Erythroblast (primary cell): ENCODE measurements at regions not wholly inside any gene's neighbourhood (a gene's known extent, or its start where the extent isn't known, plus 50 kb on each side); places are given as distances from the start of the nearest gene placed in this dataset.

Experiments used
- DNase-seq, 2 experiments: peaks; one replicate each; lab custom pipeline; 2025; lab: John Stamatoyannopoulos, UW
- GATA1 ChIP-seq: IDR thresholded peaks from 2 replicates; pipeline ENCODE4 v1.6.1; 2011; ENCODE audit warnings: low read depth, mild to moderate bottlenecking, control low read depth, low read length, moderate library complexity
- POLR2A ChIP-seq: IDR thresholded peaks from 2 replicates; pipeline ENCODE4 v1.6.1; 2011; ENCODE audit warnings: mild to moderate bottlenecking, low read length

DNA sequence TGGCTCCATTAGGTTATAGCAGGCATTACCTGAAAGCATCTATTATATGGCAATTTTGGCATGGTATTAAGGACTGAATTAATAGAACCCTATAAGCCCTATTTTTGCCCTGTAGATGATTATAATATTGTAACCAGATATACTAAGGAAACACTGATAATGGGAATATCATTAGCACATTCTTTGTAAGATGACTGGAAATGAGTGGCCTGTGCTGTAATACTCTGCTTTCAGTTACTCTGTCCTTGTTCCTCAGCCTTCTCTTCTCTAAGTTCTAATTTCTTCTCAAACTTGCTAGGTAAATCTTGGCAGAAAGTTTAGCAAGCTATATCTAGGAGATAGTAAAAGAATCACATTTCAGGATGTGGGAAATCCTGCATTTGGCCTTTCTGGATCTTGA is 74.0 kb upstream of the ITPRID2 start:
- DNase-seq = no peak
- TF ChIP-seq GATA1 = no peak
- TF ChIP-seq POLR2A = no peak

GRCh38 chr2:181818058-181818680 is 73.4 kb upstream of the ITPRID2 start:
- DNase-seq = no peak
- no peak for TF ChIP-seq POLR2A
- TF ChIP-seq GATA1 = no peak

DNA sequence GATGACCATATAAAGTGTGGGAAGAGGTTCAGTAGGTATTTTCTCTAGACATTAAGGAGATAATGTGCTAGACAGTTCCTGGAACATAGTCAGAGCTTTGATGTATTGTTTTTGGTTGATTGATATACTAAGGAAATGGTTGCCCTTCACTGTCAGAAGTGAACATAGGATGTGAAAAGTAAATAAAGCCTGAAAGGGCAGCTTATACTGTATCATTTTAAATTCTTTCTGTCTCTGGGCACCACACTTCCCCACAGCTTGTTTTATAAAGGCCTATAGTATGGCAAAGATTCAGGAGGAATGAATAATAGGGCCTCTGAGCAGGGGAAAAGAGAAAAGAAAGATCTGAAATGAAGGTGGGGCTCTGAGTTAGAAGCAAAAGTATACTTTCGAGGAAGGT is 72.7 kb upstream of the ITPRID2 start:
- no peak for TF ChIP-seq POLR2A
- TF ChIP-seq GATA1 = no peak
- no peak for DNase-seq

GRCh38 chr2:181821049-181821448 is 70.5 kb upstream of the ITPRID2 start:
- no peak for DNase-seq
- TF ChIP-seq GATA1 = no peak
- no peak for TF ChIP-seq POLR2A

- no peak for DNase-seq
- TF ChIP-seq POLR2A (no peak), GATA1 (no peak)
Observed at GRCh38 chr2:181822097-181822496, 69.4 kb upstream of the ITPRID2 start.

DNA sequence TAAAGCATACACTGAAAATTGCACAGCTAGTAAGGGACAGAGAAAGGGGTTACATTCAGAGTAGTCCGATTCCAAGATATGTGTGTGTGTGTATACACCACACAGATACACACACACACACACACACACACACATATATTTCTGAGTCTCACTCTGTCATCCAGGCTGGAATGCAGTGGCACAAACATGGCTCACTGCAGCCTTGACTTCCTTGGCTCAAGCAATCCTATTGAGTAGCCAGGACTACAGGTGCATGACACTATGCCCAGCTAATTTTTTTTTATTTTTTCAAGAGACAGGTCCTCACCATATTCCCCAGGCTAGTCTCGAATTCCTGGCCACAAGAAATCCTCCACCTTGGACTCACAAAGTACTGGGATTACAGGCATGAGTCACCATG is 68.1 kb upstream of the ITPRID2 start:
- TF ChIP-seq GATA1 = no peak
- TF ChIP-seq POLR2A = no peak
- DNase-seq = no peak

DNA sequence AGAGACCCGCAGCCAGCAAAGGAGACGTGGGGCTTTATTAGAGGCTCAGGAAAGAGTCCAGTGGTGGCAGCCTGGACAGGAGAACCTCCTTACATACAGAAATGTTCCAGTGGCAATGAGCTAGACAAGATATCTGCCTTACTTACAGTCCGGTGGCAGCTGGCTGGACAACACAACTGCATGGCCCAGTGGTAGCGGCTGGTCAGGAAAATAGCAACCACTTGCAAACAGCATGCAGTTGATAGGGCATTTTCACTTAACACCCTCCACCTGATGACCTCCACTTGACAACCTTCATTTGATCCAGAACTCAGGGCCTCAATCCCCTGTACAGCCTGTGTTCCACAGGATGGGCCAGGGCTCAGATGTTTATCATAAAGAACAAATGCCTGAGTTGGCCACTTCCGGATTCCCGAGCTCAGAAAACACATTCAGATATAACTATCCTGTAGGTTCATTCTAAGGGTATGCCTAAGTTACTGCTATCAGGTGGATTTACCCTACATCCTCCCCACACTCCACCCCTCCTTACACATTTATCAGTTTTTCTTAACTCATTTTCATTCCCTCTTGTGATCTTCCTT is 63.3 kb upstream of the ITPRID2 start:
- TF ChIP-seq POLR2A (no peak), GATA1 (no peak)
- DNase-seq = no peak

GRCh38 chr2:181829230-181829629 is 62.3 kb upstream of the ITPRID2 start:
- no peak for DNase-seq
- TF ChIP-seq POLR2A (no peak), GATA1 (no peak)

- no peak for TF ChIP-seq GATA1
- no peak for TF ChIP-seq POLR2A
Observed at GRCh38 chr2:181832015-181832414, 59.5 kb upstream of the ITPRID2 start.

GRCh38 chr2:181836583-181836982 is 54.9 kb upstream of the ITPRID2 start:
- DNase-seq = no peak
- no peak for TF ChIP-seq GATA1

More at GRCh38 chr2:181832015-181832414, 59.5 kb upstream of the ITPRID2 start:
- DNase-seq = no peak

DNA sequence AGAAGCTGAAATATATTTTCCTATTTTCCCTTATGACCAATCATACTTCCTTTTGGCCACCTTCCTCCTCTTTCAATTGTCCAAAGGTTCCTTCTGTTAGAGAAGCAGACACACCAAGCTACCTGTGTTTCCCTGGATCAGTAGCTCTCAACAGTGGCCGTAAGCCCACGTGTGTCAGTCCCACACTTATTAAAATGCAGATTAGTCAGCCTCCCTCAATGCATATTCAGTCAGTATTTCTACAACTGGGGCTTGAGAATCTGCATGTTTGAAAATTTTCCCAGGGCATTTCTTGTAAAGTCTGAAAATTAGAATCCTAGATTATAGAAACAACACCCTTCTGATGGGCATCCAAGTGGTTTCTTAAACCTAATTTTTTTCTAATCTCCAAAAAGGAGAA is 54.0 kb upstream of the ITPRID2 start:
- no peak for DNase-seq
- TF ChIP-seq GATA1 = no peak
- TF ChIP-seq POLR2A = no peak

DNA sequence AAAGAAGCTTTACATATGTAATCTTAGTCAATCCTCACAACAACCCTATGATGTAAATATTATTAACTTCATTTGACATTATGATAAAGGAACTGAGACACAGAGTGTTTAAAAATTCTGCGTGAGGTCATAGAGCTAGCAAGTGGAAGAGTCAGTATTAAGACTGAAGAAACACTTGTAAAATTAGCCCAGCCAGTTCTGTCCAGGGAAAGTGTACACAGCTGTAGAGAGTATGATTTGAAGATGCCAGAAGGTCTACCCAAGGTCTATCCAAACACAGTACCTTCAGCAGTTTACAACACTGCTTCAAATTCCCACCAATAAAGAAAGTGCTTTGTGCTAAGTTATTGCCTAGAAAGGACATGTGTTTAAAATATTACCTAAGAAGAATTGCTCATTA is 51.7 kb upstream of the ITPRID2 start:
- TF ChIP-seq GATA1 (no peak), POLR2A (no peak)
- no peak for DNase-seq

DNA sequence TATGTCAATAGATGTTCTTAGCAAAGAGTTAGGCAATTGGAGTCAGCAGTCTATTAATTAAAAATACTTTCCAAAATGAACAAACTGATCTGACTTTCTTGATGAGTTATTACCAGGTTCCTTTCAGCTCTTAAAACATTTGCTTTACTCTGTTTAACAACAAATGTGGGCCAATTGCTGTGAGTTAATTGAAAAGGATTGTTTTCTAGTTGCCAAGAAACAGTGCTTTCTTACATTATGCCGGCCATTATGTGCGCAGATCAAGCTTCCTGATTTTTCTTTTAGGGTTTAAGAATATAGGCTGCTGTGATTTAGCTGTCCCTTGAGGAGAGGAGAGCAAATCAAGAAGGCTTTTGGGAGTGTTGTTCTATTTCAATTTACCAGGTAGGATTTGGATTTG is 50.5 kb upstream of the ITPRID2 start:
- TF ChIP-seq GATA1 = no peak
- TF ChIP-seq POLR2A = no peak
- DNase-seq = no peak
